Stomach (tissue), 4 donors: ENCODE measurements at regions not wholly inside any gene's neighbourhood (a gene's known extent, or its start where the extent isn't known, plus 50 kb on each side); places are given as distances from the start of the nearest gene placed in this dataset.

Source experiments
- EP300 ChIP-seq: sonication (generic); formaldehyde crosslinking; IDR thresholded peaks from one replicate; pipeline ENCODE4 v1.6.1; 2017; ENCODE audit warnings: antibody characterized with exemption
- POLR2A ChIP-seq, 4 donors: fragments of 450-650 bp; IDR thresholded peaks; one replicate each; pipeline ENCODE4 v1.6.1; 2016; ENCODE audit warnings: antibody characterized with exemption in 4 of 4, control low read depth in 2 of 4, mild to moderate bottlenecking in 1 of 4, moderate library complexity in 1 of 4
- TF ChIP-seq, protein P1 (sequence below), 7 experiments: fragments of 450-650 bp in 4 of 7; fragments of 200-600 bp in 3 of 7; sonication (generic) in 3 of 7; IDR thresholded peaks; one replicate each; pipeline ENCODE4 v1.5.1; 2016 to 2019; ENCODE audit warnings: antibody characterized with exemption in 7 of 7, control low read depth in 2 of 7, mild to moderate bottlenecking in 1 of 7

DNA sequence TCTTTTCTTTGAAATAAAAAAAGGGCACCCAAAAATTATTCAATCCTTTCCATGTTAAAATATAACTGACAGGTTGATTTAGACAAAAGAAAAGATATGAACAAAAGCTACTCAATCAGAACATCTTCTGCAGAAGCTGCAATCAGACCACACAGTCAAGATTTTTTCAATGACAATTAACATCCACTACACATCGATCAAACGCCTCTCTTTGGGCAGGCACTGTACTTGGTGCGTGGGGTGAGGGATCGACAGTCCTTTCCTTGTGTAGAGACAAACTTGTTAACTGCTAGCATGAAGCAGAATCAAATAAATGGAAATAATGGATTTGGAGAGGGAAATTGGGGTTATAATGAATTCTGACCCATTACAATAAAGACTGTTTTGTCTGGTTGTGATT lies 71.2 kb upstream of the SESN3 start:
- TF ChIP-seq, protein P1, sequence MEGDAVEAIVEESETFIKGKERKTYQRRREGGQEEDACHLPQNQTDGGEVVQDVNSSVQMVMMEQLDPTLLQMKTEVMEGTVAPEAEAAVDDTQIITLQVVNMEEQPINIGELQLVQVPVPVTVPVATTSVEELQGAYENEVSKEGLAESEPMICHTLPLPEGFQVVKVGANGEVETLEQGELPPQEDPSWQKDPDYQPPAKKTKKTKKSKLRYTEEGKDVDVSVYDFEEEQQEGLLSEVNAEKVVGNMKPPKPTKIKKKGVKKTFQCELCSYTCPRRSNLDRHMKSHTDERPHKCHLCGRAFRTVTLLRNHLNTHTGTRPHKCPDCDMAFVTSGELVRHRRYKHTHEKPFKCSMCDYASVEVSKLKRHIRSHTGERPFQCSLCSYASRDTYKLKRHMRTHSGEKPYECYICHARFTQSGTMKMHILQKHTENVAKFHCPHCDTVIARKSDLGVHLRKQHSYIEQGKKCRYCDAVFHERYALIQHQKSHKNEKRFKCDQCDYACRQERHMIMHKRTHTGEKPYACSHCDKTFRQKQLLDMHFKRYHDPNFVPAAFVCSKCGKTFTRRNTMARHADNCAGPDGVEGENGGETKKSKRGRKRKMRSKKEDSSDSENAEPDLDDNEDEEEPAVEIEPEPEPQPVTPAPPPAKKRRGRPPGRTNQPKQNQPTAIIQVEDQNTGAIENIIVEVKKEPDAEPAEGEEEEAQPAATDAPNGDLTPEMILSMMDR (IDR thresholded peaks at IDR 0.05), result no peak
- TF ChIP-seq EP300 (no peak), POLR2A (IDR thresholded peaks at IDR 0.05) (no peak)
